ENCODE measurements at regions not wholly inside any gene's neighbourhood (a gene's known extent, or its start where the extent isn't known, plus 50 kb on each side); places are given as distances from the start of the nearest gene placed in this dataset.

- H3K27me3 ChIP-seq (ENCODE audit: insufficient read depth, low read depth, low read length) = no peaks in the 10 kb centered on the region
- H3K79me2 ChIP-seq (replicated peaks; ENCODE audit: insufficient read depth, low read length) = no peaks in the 10 kb centered on the region
These were observed 83.5 kb upstream of the ATXN7L3B start for GRCh38 chr12:74454109-74454508.

GRCh38 chr12:74455429-74455828, 82.2 kb upstream of the ATXN7L3B start:
- no peak overlapping the region for H2AFZ ChIP-seq (ENCODE audit: low read depth, low read length)
- H3K4me3 ChIP-seq (ENCODE audit: low read length) = no peak overlapping the region
- H3K9ac ChIP-seq (ENCODE audit: low read length) = no peak overlapping the region
- no peaks in the 10 kb centered on the region for H3K36me3 ChIP-seq (ENCODE audit: insufficient read depth, low read length)
- no peaks in the 10 kb centered on the region for H3K9me3 ChIP-seq (ENCODE audit: low read length)
- H3K9me2 ChIP-seq (ENCODE audit: insufficient read depth, low read length) = no peaks in the 10 kb centered on the region
- H3K27me3 ChIP-seq (ENCODE audit: insufficient read depth, low read depth, low read length) = no peaks in the 10 kb centered on the region
- no peak overlapping the region for H3K4me2 ChIP-seq (ENCODE audit: low read length)
- H3K79me2 ChIP-seq (replicated peaks; ENCODE audit: insufficient read depth, low read length) = no peaks in the 10 kb centered on the region
- TF ChIP-seq EZH2 (IDR thresholded peaks at IDR 0.05; ENCODE audit: borderline replicate concordance, insufficient read depth, low read length, poor library complexity, severe bottlenecking) (no peak), POLR2AphosphoS5 (IDR thresholded peaks at IDR 0.05) (peak; percentile 70), CTCF (IDR thresholded peaks at IDR 0.05; ENCODE audit: poor library complexity, severe bottlenecking) (no peak), MXI1 (conservative IDR thresholded peaks at IDR 0.05; ENCODE audit: poor library complexity, severe bottlenecking) (no peak), REST (IDR thresholded peaks at IDR 0.05; ENCODE audit: borderline replicate concordance) (peak; percentile 80), EP300 (conservative IDR thresholded peaks at IDR 0.05; ENCODE audit: poor library complexity, severe bottlenecking) (peak; percentile 85)
- H3K27ac ChIP-seq (ENCODE audit: low read length) = peak overlapping the region; percentile 68
- no peaks in the 10 kb centered on the region for H4K20me1 ChIP-seq (ENCODE audit: insufficient read depth)
- no peaks in the 10 kb centered on the region for H3F3A ChIP-seq (ENCODE audit: insufficient read depth, low read length, poor library complexity, severe bottlenecking)

More at GRCh38 chr12:74454109-74454508, 83.5 kb upstream of the ATXN7L3B start:
- no peak for TF ChIP-seq EP300 (conservative IDR thresholded peaks at IDR 0.05; ENCODE audit: poor library complexity, severe bottlenecking)
- TF ChIP-seq MXI1 (conservative IDR thresholded peaks at IDR 0.05; ENCODE audit: poor library complexity, severe bottlenecking) = no peak
- TF ChIP-seq POLR2AphosphoS5 (IDR thresholded peaks at IDR 0.05) = no peak
- no peak for TF ChIP-seq TAF1 (IDR thresholded peaks at IDR 0.05; ENCODE audit: low read depth)
- TF ChIP-seq REST (IDR thresholded peaks at IDR 0.05; ENCODE audit: borderline replicate concordance) = no peak
- no peak for TF ChIP-seq CTCF (IDR thresholded peaks at IDR 0.05; ENCODE audit: poor library complexity, severe bottlenecking)
- no peak for TF ChIP-seq EZH2 (IDR thresholded peaks at IDR 0.05; ENCODE audit: borderline replicate concordance, insufficient read depth, low read length, poor library complexity, severe bottlenecking)
- no peak for TF ChIP-seq RAD21 (conservative IDR thresholded peaks at IDR 0.05)
- TF ChIP-seq SMC3 (conservative IDR thresholded peaks at IDR 0.05; ENCODE audit: poor library complexity) = no peak
- Histone ChIP-seq H3K4me3 (ENCODE audit: low read length) (no peak overlapping the region), H3K4me2 (ENCODE audit: low read length) (no peak overlapping the region), H3K9me2 (ENCODE audit: insufficient read depth, low read length) (no peaks in the 10 kb centered on the region), H3K27ac (ENCODE audit: low read length) (peak overlapping the region; percentile 68), H3K9me3 (ENCODE audit: low read length) (no peaks in the 10 kb centered on the region), H4K20me1 (ENCODE audit: insufficient read depth) (no peaks in the 10 kb centered on the region), H3K36me3 (ENCODE audit: insufficient read depth, low read length) (no peaks in the 10 kb centered on the region), H2AFZ (ENCODE audit: low read depth, low read length) (no peak overlapping the region), H3F3A (ENCODE audit: insufficient read depth, low read length, poor library complexity, severe bottlenecking) (no peaks in the 10 kb centered on the region), H3K9ac (ENCODE audit: low read length) (no peak overlapping the region)

Data from neural cell (in vitro differentiated cells).